Superior temporal gyrus (tissue), 1 donor: ENCODE measurements at regions not wholly inside any gene's neighbourhood (a gene's known extent, or its start where the extent isn't known, plus 50 kb on each side); places are given as distances from the start of the nearest gene placed in this dataset.
A peak's percentile ranks its signal among the peaks of the same experiment; 100 is the strongest.

Source experiments
- DNase-seq: peaks from one replicate; pipeline ENCODE4 v3.0.0-alpha.2; 2016; ENCODE audit errors: extremely low spot score

GRCh38 chr7:97466999-97467740, 264.7 kb upstream of the TAC1 start:
- no peak for DNase-seq

GRCh38 chr7:97468493-97468892, 263.4 kb upstream of the TAC1 start:
- no peak for DNase-seq

GRCh38 chr7:97470726-97471125, 261.2 kb upstream of the TAC1 start:
- DNase-seq: no peak

- DNase-seq: no peak
These were observed 260.4 kb upstream of the TAC1 start for GRCh38 chr7:97471491-97471890.

- DNase-seq: no peak
These were observed 252.1 kb upstream of the TAC1 start for GRCh38 chr7:97479740-97480290.

GRCh38 chr7:97480772-97481390, 251.0 kb upstream of the TAC1 start:
- peak; percentile 64 for DNase-seq

GRCh38 chr7:97495487-97495886, 236.4 kb upstream of the TAC1 start:
- DNase-seq: no peak

- DNase-seq: peak; percentile 44
These were observed 232.7 kb upstream of the TAC1 start for GRCh38 chr7:97499204-97499603.

GRCh38 chr7:97503367-97504094, 228.4 kb upstream of the TAC1 start:
- no peak for DNase-seq

GRCh38 chr7:97506728-97507127, 225.2 kb upstream of the TAC1 start:
- no peak for DNase-seq

- no peak for DNase-seq
These were observed 219.3 kb upstream of the TAC1 start for GRCh38 chr7:97512441-97513207.

GRCh38 chr7:97513326-97513725, 218.6 kb upstream of the TAC1 start:
- DNase-seq: no peak

GRCh38 chr7:97541188-97541587, 190.7 kb upstream of the TAC1 start:
- no peak for DNase-seq

GRCh38 chr7:97555857-97556421, 175.9 kb upstream of the TAC1 start:
- DNase-seq: no peak

GRCh38 chr7:97565665-97566064, 166.2 kb upstream of the TAC1 start:
- DNase-seq: no peak

GRCh38 chr7:97573065-97573464, 158.8 kb upstream of the TAC1 start:
- no peak for DNase-seq

- DNase-seq: no peak
These were observed 155.8 kb upstream of the TAC1 start for GRCh38 chr7:97576043-97576442.

GRCh38 chr7:97578225-97578624, 153.7 kb upstream of the TAC1 start:
- DNase-seq: no peak

- DNase-seq: no peak
These were observed 151.7 kb upstream of the TAC1 start for GRCh38 chr7:97580205-97580604.

GRCh38 chr7:97595439-97595838, 136.4 kb upstream of the TAC1 start:
- no peak for DNase-seq

- DNase-seq: no peak
These were observed 129.9 kb upstream of the TAC1 start for GRCh38 chr7:97601931-97602457.
